HCT116 (cell line): ENCODE measurements at regions not wholly inside any gene's neighbourhood (a gene's known extent, or its start where the extent isn't known, plus 50 kb on each side); places are given as distances from the start of the nearest gene placed in this dataset.

Experiments
- ATAC-seq: fragments of 200-7000 bp; cut with Tn5 transposase; 2 replicates; pipeline ENCODE4 v1.9.1; 2020; ENCODE audit warnings: mild to moderate bottlenecking, moderate library complexity
- BruUV-seq: library from RNA; stranded (reverse); fragments of 400-500 nt; replicated peaks from 2 replicates; lab custom pipeline; 2021; lab: Mats Ljungman, UMichigan
- CTCF ChIA-PET: fragments of 300-600 bp; sonication (Branson Sonifier 250); formaldehyde crosslinking; loops from one replicate; lab custom pipeline; 2021; ENCODE audit warnings: antibody characterized with exemption; lab: Charles Lee
- POLR2A ChIA-PET: fragments of 300-600, 350-600 bp; sonication (Branson Sonifier 250); formaldehyde crosslinking; loops from one replicate; lab custom pipeline; 2021; ENCODE audit warnings: antibody characterized with exemption; lab: Charles Lee
- RAD21 ChIA-PET, 2 experiments: fragments of 300-600 bp; sonication (Branson Sonifier 250); formaldehyde crosslinking; loops; one replicate each; lab custom pipeline; 2023; ENCODE audit warnings: low total read pairs in 2 of 2; ENCODE audit not compliant: uncharacterized antibody in 2 of 2, unreplicated experiment in 2 of 2, low non-redundant PET in 1 of 2; lab: Charles Lee
- DNase-seq: peaks from one replicate; pipeline ENCODE4 v3.0.0-alpha.2; 2010; ENCODE audit warnings: low read depth, low spot score
- H2AFZ ChIP-seq: fragments of 200-600 bp; shearing (Covaris generic), sonication (generic); 2 replicates; pipeline ENCODE4 v1.6.1; 2017; ENCODE audit warnings: low read depth, mixed run types, mixed read lengths, antibody characterized with exemption, low read length; ENCODE audit not compliant: poor library complexity, severe bottlenecking
- H3K27ac ChIP-seq: 2 replicates; pipeline ENCODE4 v1.5.1; 2012; ENCODE audit warnings: low read depth, low read length
- H3K27me3 ChIP-seq: fragments of 200-600 bp; sonication (generic); 2 replicates; pipeline ENCODE4 v1.6.1; 2016; ENCODE audit warnings: mixed run types, low read length, mixed read lengths; ENCODE audit not compliant: insufficient read depth
- H3K36me3 ChIP-seq, 2 experiments: fragments of 200-500 bp in 1 of 2; fragments of 200-600 bp in 1 of 2; sonication (Bioruptor generic) in 1 of 2; sonication (generic) in 1 of 2; 2 replicates each; pipeline versions ENCODE4 v1.5.1 to v1.6.1; 2014 to 2016; ENCODE audit warnings: low read length in 2 of 2, inconsistent platforms in 1 of 2, mixed read lengths in 1 of 2, mixed run types in 1 of 2; ENCODE audit not compliant: insufficient read depth in 2 of 2, control insufficient read depth in 1 of 2
- H3K4me1 ChIP-seq, 2 experiments: fragments of 200-600 bp in 1 of 2; sonication (generic) in 1 of 2; 2 replicates each; pipeline versions ENCODE4 v1.5.1 to v1.6.1; 2012 to 2017; ENCODE audit warnings: low read length in 2 of 2, inconsistent platforms in 1 of 2, mild to moderate bottlenecking in 1 of 2, mixed read lengths in 1 of 2, mixed run types in 1 of 2, moderate library complexity in 1 of 2; ENCODE audit not compliant: insufficient read depth in 2 of 2, control insufficient read depth in 1 of 2
- H3K4me2 ChIP-seq: fragments of 200-600 bp; sonication (generic); 2 replicates; pipeline ENCODE4 v1.6.1; 2017; ENCODE audit warnings: mixed run types, low read length, mixed read lengths
- H3K4me3 ChIP-seq, 2 experiments: fragments of 200-600 bp in 1 of 2; sonication (generic) in 1 of 2; replicated peaks in 1 of 2; 2 replicates each; pipeline ENCODE4 v1.5.1; 2011 to 2016; ENCODE audit warnings: low read length in 2 of 2, control low read depth in 1 of 2, low read depth in 1 of 2, mild to moderate bottlenecking in 1 of 2, mixed read lengths in 1 of 2, mixed run types in 1 of 2
- H3K79me2 ChIP-seq: fragments of 200-600 bp; sonication (generic); 2 replicates; pipeline ENCODE4 v1.6.1; 2017; ENCODE audit warnings: mild to moderate bottlenecking, mixed run types, low read length, moderate library complexity, mixed read lengths; ENCODE audit not compliant: insufficient read depth
- H3K9ac ChIP-seq: fragments of 200-600 bp; sonication (generic); 2 replicates; pipeline ENCODE4 v1.6.1; 2016; ENCODE audit warnings: low read length, mixed read lengths
- H3K9me2 ChIP-seq: fragments of 200-600 bp; sonication (generic), shearing (Covaris generic); 2 replicates; pipeline ENCODE4 v1.6.1; 2017; ENCODE audit warnings: mixed run types, mild to moderate bottlenecking, moderate library complexity; ENCODE audit not compliant: insufficient read depth
- H3K9me3 ChIP-seq, 2 experiments: fragments of 200-500 bp in 1 of 2; fragments of 200-600 bp in 1 of 2; sonication (Bioruptor generic) in 1 of 2; sonication (generic) in 1 of 2; 2 replicates each; pipeline ENCODE4 v1.6.1; 2014 to 2017; ENCODE audit warnings: low read length in 2 of 2, mixed read lengths in 2 of 2, inconsistent platforms in 1 of 2, low read depth in 1 of 2, mild to moderate bottlenecking in 1 of 2, mixed run types in 1 of 2, moderate library complexity in 1 of 2; ENCODE audit not compliant: control insufficient read depth in 1 of 2, insufficient read depth in 1 of 2
- H4K20me1 ChIP-seq: fragments of 200-600 bp; sonication (generic), shearing (Covaris generic); 2 replicates; pipeline ENCODE4 v1.6.1; 2017; ENCODE audit warnings: mixed run types, mild to moderate bottlenecking, moderate library complexity; ENCODE audit not compliant: insufficient read depth
- CBX3 ChIP-seq: IDR thresholded peaks from 2 replicates; pipeline ENCODE4 v1.6.1; 2012; ENCODE audit warnings: low read depth
- CEBPB ChIP-seq: IDR thresholded peaks from 2 replicates; pipeline ENCODE4 v1.6.1; 2012; ENCODE audit warnings: low read depth
- RAD21 ChIP-seq: IDR thresholded peaks from 2 replicates; pipeline ENCODE4 v1.6.1; 2012; ENCODE audit warnings: low read depth, mild to moderate bottlenecking
- ZFX ChIP-seq: fragments of 450-650 bp; IDR thresholded peaks from 2 replicates; pipeline ENCODE4 v1.6.1; 2017
- intact Hi-C: fragments of 100-400 bp; cut with micrococcal nuclease; formaldehyde crosslinking; loops from 2 replicates; pipeline ENCODE4 v1.10.0; 2022
- TF ChIP-seq, protein P1 (sequence below): IDR thresholded peaks from 2 replicates; pipeline ENCODE4 v1.6.1; 2012; ENCODE audit warnings: low read depth

GRCh38 chr4:112808001-112808400 lies 171.1 kb downstream of the LARP7 start:
- intact Hi-C loops = no loop called here
- H2AFZ ChIP-seq = no peak overlapping the region
- no peak overlapping the region for H3K9ac ChIP-seq
- no peaks in the 10 kb centered on the region for H3K9me3 ChIP-seq
- TF ChIP-seq, protein P1, sequence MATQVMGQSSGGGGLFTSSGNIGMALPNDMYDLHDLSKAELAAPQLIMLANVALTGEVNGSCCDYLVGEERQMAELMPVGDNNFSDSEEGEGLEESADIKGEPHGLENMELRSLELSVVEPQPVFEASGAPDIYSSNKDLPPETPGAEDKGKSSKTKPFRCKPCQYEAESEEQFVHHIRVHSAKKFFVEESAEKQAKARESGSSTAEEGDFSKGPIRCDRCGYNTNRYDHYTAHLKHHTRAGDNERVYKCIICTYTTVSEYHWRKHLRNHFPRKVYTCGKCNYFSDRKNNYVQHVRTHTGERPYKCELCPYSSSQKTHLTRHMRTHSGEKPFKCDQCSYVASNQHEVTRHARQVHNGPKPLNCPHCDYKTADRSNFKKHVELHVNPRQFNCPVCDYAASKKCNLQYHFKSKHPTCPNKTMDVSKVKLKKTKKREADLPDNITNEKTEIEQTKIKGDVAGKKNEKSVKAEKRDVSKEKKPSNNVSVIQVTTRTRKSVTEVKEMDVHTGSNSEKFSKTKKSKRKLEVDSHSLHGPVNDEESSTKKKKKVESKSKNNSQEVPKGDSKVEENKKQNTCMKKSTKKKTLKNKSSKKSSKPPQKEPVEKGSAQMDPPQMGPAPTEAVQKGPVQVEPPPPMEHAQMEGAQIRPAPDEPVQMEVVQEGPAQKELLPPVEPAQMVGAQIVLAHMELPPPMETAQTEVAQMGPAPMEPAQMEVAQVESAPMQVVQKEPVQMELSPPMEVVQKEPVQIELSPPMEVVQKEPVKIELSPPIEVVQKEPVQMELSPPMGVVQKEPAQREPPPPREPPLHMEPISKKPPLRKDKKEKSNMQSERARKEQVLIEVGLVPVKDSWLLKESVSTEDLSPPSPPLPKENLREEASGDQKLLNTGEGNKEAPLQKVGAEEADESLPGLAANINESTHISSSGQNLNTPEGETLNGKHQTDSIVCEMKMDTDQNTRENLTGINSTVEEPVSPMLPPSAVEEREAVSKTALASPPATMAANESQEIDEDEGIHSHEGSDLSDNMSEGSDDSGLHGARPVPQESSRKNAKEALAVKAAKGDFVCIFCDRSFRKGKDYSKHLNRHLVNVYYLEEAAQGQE = no peak
- no peak for TF ChIP-seq RAD21
- no peak for TF ChIP-seq ZFX
- no peak for TF ChIP-seq CBX3
- no peaks in the 10 kb centered on the region for H3K4me1 ChIP-seq
- no peak overlapping the region for H3K4me2 ChIP-seq
- H3K27ac ChIP-seq = no peak overlapping the region
- ChIA-PET CTCF (no interaction called here), POLR2A (no interaction called here), RAD21 (no interaction called here)
- H3K4me3 ChIP-seq = no peak overlapping the region
- no peak for DNase-seq
- no peaks in the 10 kb centered on the region for H4K20me1 ChIP-seq
- ATAC-seq = no peak
- no peaks in the 10 kb centered on the region for H3K27me3 ChIP-seq
- no TSS peak for BruUV-seq
- no peaks in the 10 kb centered on the region for H3K9me2 ChIP-seq
- no peaks in the 10 kb centered on the region for H3K36me3 ChIP-seq
- H3K79me2 ChIP-seq = no peaks in the 10 kb centered on the region

DNA sequence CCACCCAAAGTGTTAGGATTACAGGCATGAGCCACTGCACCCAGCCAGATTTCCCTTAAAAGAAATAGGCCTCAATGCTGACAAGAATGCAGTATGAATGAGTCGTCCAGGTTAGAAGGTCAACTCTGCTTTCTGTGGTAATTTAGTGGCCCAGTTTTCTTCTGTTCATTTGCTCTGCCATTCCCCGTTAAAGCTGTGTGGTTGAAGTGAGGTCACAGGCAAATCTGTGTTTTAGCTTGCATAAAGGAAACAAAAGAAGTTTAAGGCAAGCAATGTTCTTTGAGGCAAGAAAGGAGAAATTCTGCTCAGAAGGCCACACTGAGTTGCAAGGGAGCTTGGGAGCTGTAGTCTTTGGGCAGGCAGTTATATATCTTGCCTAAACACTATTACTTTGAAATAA lies 176.8 kb downstream of the LARP7 start:
- ATAC-seq (no peak), DNase-seq (no peak)
- Histone ChIP-seq H3K27ac (no peak overlapping the region), H3K4me1 (peaks cover 0 to 16% of the 10 kb centered on the region in 2 experiments; a peak in 2 of 4 replicates), H4K20me1 (no peaks in the 10 kb centered on the region), H3K36me3 (no peaks in the 10 kb centered on the region), H2AFZ (no peak overlapping the region), H3K4me3 (no peak overlapping the region), H3K9me3 (no peaks in the 10 kb centered on the region), H3K27me3 (no peaks in the 10 kb centered on the region), H3K9me2 (no peaks in the 10 kb centered on the region), H3K79me2 (no peaks in the 10 kb centered on the region), H3K9ac (no peak overlapping the region), H3K4me2 (no peak overlapping the region)
- ChIA-PET CTCF (no interaction called here), POLR2A (no interaction called here), RAD21 (no interaction called here)
- BruUV-seq = no TSS peak
- TF ChIP-seq CEBPB = no peak
- intact Hi-C loops = no loop called here
